H1 (cell line): ENCODE measurements at regions not wholly inside any gene's neighbourhood (a gene's known extent, or its start where the extent isn't known, plus 50 kb on each side); places are given as distances from the start of the nearest gene placed in this dataset.

Experiments
- CTCF ChIA-PET: fragments of 300-600 bp; sonication (Branson Sonifier 250); formaldehyde crosslinking; loops from one replicate; lab custom pipeline; 2021; ENCODE audit not compliant: partially characterized antibody; lab: Charles Lee
- POLR2A ChIA-PET: fragments of 300-600 bp; sonication (Branson Sonifier 250); formaldehyde crosslinking; loops from one replicate; lab custom pipeline; 2021; ENCODE audit warnings: inconsistent platforms; ENCODE audit not compliant: partially characterized antibody; lab: Charles Lee
- DNase-seq, 2 experiments: peaks; one replicate each; pipeline versions ENCODE4 v3.0.0 to v3.0.0-alpha.2; 2010 to 2022; ENCODE audit warnings: low spot score in 2 of 2, low read depth in 1 of 2, mixed read lengths in 1 of 2
- FAIRE-seq: peaks from 2 replicates; lab custom pipeline; 2011; peaks lifted over from hg19 to GRCh38; lab: Jason Lieb, UNC
- H2AFZ ChIP-seq: 2 replicates; pipeline ENCODE4 v1.8.1; 2012; ENCODE audit warnings: low read length, inconsistent platforms
- H2AK5ac ChIP-seq: 2 replicates; pipeline ENCODE4 v1.6.1; 2013; ENCODE audit warnings: low read depth, low read length
- H2BK120ac ChIP-seq: replicated peaks from 2 replicates; pipeline ENCODE3; 2013; ENCODE audit warnings: low read depth, low read length, inconsistent platforms
- H2BK12ac ChIP-seq: 2 replicates; pipeline ENCODE4 v1.6.1; 2013; ENCODE audit warnings: low read depth, low read length
- H2BK15ac ChIP-seq: 2 replicates; pipeline ENCODE4 v1.6.1; 2013; ENCODE audit warnings: low read length
- H2BK20ac ChIP-seq: 2 replicates; pipeline ENCODE4 v1.6.1; 2013; ENCODE audit warnings: low read length
- H2BK5ac ChIP-seq: 2 replicates; pipeline ENCODE4 v1.6.1; 2013; ENCODE audit warnings: low read depth, low read length
- H3K14ac ChIP-seq: 2 replicates; pipeline ENCODE4 v1.6.1; 2013; ENCODE audit warnings: inconsistent platforms; ENCODE audit not compliant: insufficient read length
- H3K18ac ChIP-seq: 2 replicates; pipeline ENCODE4 v1.6.1; 2013; ENCODE audit warnings: low read length; ENCODE audit errors: extremely low read depth
- H3K23ac ChIP-seq: 2 replicates; pipeline ENCODE4 v1.6.1; 2013; ENCODE audit warnings: inconsistent platforms; ENCODE audit not compliant: insufficient read length
- H3K23me2 ChIP-seq: 2 replicates; pipeline ENCODE4 v1.6.1; 2013; ENCODE audit warnings: low read depth, low read length
- H3K27ac ChIP-seq: 2 replicates; pipeline ENCODE4 v1.6.1; 2011; ENCODE audit warnings: low read depth, low read length, inconsistent platforms
- H3K27me3 ChIP-seq, 4 experiments: replicated peaks in 1 of 4; 1 replicate in 1 of 4; 2 replicates in 3 of 4; pipeline versions ENCODE4 v1.6.1 to v1.8.1; 2011 to 2013; ENCODE audit warnings: low read length in 3 of 4, mild to moderate bottlenecking in 3 of 4, inconsistent platforms in 2 of 4, mixed read lengths in 2 of 4, moderate library complexity in 1 of 4; ENCODE audit not compliant: control insufficient read depth in 3 of 4, insufficient read depth in 3 of 4; ENCODE audit errors: extremely low read depth in 1 of 4
- H3K36me3 ChIP-seq, 4 experiments: 2 replicates each; pipeline versions ENCODE4 v1.6.1 to v1.8.1; 2011 to 2013; ENCODE audit warnings: mild to moderate bottlenecking in 4 of 4, low read length in 3 of 4, moderate library complexity in 2 of 4, control low read depth in 1 of 4, inconsistent platforms in 1 of 4; ENCODE audit not compliant: insufficient read depth in 4 of 4, control insufficient read depth in 2 of 4
- H3K4ac ChIP-seq: replicated peaks from 2 replicates; pipeline ENCODE3; 2013; ENCODE audit warnings: low read length, low read depth, mixed read lengths, inconsistent platforms; ENCODE audit not compliant: insufficient read length
- H3K4me1 ChIP-seq, 4 experiments: replicated peaks in 1 of 4; 1 replicate in 1 of 4; 2 replicates in 3 of 4; pipeline versions ENCODE4 v1.6.1 to v1.8.1; 2011 to 2013; ENCODE audit warnings: low read length in 3 of 4, inconsistent platforms in 2 of 4, mixed read lengths in 1 of 4; ENCODE audit not compliant: insufficient read depth in 4 of 4, control insufficient read depth in 3 of 4
- H3K4me2 ChIP-seq, 2 experiments: 2 replicates each; pipeline versions ENCODE4 v1.6.1 to v1.8.1; 2011 to 2013; ENCODE audit warnings: low read depth in 2 of 2, low read length in 2 of 2, control low read depth in 1 of 2, inconsistent platforms in 1 of 2, mild to moderate bottlenecking in 1 of 2; ENCODE audit not compliant: insufficient read depth in 1 of 2
- H3K4me3 ChIP-seq, 4 experiments: fragments of 200-600, 300-600 bp in 1 of 4; sonication (generic), shearing (Covaris generic), sonication (Bioruptor Twin) in 1 of 4; 2 replicates each; pipeline versions ENCODE4 v1.5.1 to v1.8.1; 2011 to 2016; ENCODE audit warnings: low read length in 4 of 4, low read depth in 3 of 4, control low read depth in 2 of 4, inconsistent platforms in 2 of 4, mild to moderate bottlenecking in 2 of 4, mixed read lengths in 1 of 4, moderate library complexity in 1 of 4; ENCODE audit not compliant: insufficient read depth in 2 of 4; ENCODE audit errors: extremely low read depth in 1 of 4
- H3K56ac ChIP-seq: replicated peaks from 2 replicates; pipeline ENCODE3; 2013; ENCODE audit warnings: low read depth, mild to moderate bottlenecking, mixed read lengths, low read length, inconsistent platforms; ENCODE audit not compliant: insufficient read length
- H3K79me1 ChIP-seq: 2 replicates; pipeline ENCODE4 v1.6.1; 2013; ENCODE audit warnings: low read depth, low read length, control low read depth
- H3K79me2 ChIP-seq, 2 experiments: 2 replicates each; pipeline versions ENCODE4 v1.6.1 to v1.8.1; 2012 to 2013; ENCODE audit warnings: low read length in 2 of 2, mild to moderate bottlenecking in 2 of 2, inconsistent platforms in 1 of 2; ENCODE audit not compliant: insufficient read depth in 2 of 2, control insufficient read depth in 1 of 2
- H3K9ac ChIP-seq, 4 experiments: replicated peaks in 1 of 4; 1 replicate in 1 of 4; 2 replicates in 3 of 4; pipeline versions ENCODE4 v1.6.1 to v1.8.1; 2011 to 2013; ENCODE audit warnings: low read depth in 3 of 4, low read length in 3 of 4, control low read depth in 2 of 4, mild to moderate bottlenecking in 2 of 4, moderate library complexity in 2 of 4, inconsistent platforms in 1 of 4; ENCODE audit errors: extremely low read depth in 1 of 4
- H3K9me3 ChIP-seq, 2 experiments: 2 replicates each; pipeline versions ENCODE4 v1.6.1 to v1.8.1; 2012 to 2013; ENCODE audit warnings: mild to moderate bottlenecking in 2 of 2, moderate library complexity in 2 of 2, control low read depth in 1 of 2, inconsistent platforms in 1 of 2, low read depth in 1 of 2, low read length in 1 of 2, mixed read lengths in 1 of 2; ENCODE audit not compliant: insufficient read depth in 2 of 2
- H4K20me1 ChIP-seq, 2 experiments: replicated peaks in 1 of 2; 2 replicates each; pipeline versions ENCODE3 to v1.8.1; 2011 to 2013; ENCODE audit warnings: inconsistent platforms in 2 of 2, low read length in 2 of 2, mild to moderate bottlenecking in 1 of 2; ENCODE audit not compliant: insufficient read depth in 2 of 2, control insufficient read depth in 1 of 2
- H4K5ac ChIP-seq: 2 replicates; pipeline ENCODE4 v1.6.1; 2013; ENCODE audit warnings: low read length, low read depth, mixed read lengths, inconsistent platforms; ENCODE audit not compliant: insufficient read length
- H4K8ac ChIP-seq: 2 replicates; pipeline ENCODE4 v1.8.0; 2013; ENCODE audit warnings: mild to moderate bottlenecking, moderate library complexity, low read length, inconsistent platforms; ENCODE audit not compliant: insufficient read depth; ENCODE audit errors: extremely low read depth
- H4K91ac ChIP-seq: replicated peaks from 2 replicates; pipeline ENCODE3; 2013; ENCODE audit warnings: low read length, mixed read lengths, inconsistent platforms; ENCODE audit not compliant: insufficient read length
- BCL11A ChIP-seq, 2 experiments: IDR thresholded peaks; one replicate each; pipeline ENCODE4 v1.6.1; 2011; ENCODE audit warnings: low read depth in 2 of 2, low read length in 2 of 2, mild to moderate bottlenecking in 2 of 2
- CTBP2 ChIP-seq: IDR thresholded peaks from 2 replicates; pipeline ENCODE4 v1.7.0; 2011; ENCODE audit warnings: borderline replicate concordance, mild to moderate bottlenecking, moderate library complexity, mixed read lengths, low read length; ENCODE audit not compliant: insufficient read depth, insufficient read length
- EZH2 ChIP-seq: fragments of 200-600 bp; sonication (generic); IDR thresholded peaks from 2 replicates; pipeline ENCODE4 v1.7.1; 2012; ENCODE audit warnings: low read depth, mild to moderate bottlenecking, moderate library complexity, low read length, inconsistent platforms; ENCODE audit not compliant: severe bottlenecking
- JUND ChIP-seq: IDR thresholded peaks from 2 replicates; pipeline ENCODE4 v1.6.1; 2011; ENCODE audit warnings: mild to moderate bottlenecking, improper control_type of control experiment, low read length
- KDM1A ChIP-seq: fragments of 200-600, 300-600 bp; sonication (generic); IDR thresholded peaks from 2 replicates; pipeline ENCODE4 v1.7.1; 2016; ENCODE audit warnings: mild to moderate bottlenecking, low read length, borderline replicate concordance
- SAP30 ChIP-seq: fragments of 300-600 bp; sonication (generic); IDR thresholded peaks from 2 replicates; pipeline ENCODE4 v1.7.1; 2012; ENCODE audit warnings: low read length, moderate library complexity, mild to moderate bottlenecking, inconsistent platforms; ENCODE audit not compliant: insufficient read depth, insufficient replicate concordance
- SP1 ChIP-seq: IDR thresholded peaks from 2 replicates; pipeline ENCODE4 v1.6.1; 2011; ENCODE audit warnings: low read depth, low read length
- TAF1 ChIP-seq: IDR thresholded peaks from 2 replicates; pipeline ENCODE4 v1.6.1; 2011; ENCODE audit warnings: mild to moderate bottlenecking, low read depth, low read length
- TBP ChIP-seq: IDR thresholded peaks from 2 replicates; pipeline ENCODE4 v1.6.1; 2011; ENCODE audit warnings: low read depth, low read length, improper control_type of control experiment
- USF2 ChIP-seq: IDR thresholded peaks from 2 replicates; pipeline ENCODE4 v1.6.1; 2011; ENCODE audit warnings: low read length, improper control_type of control experiment
- WGBS, 2 experiments: shearing (Covaris generic) in 1 of 2; methylation state at CpG; one replicate each; pipeline versions ENCODE4 v1.1.6 to v1.1.7; 2013 to 2015; ENCODE audit warnings: low lambda C conversion rate in 2 of 2, mixed read lengths in 2 of 2, inconsistent platforms in 1 of 2, low coverage in 1 of 2, missing lambda C conversion rate in 1 of 2; ENCODE audit not compliant: insufficient replicate concordance in 2 of 2, insufficient coverage in 1 of 2, insufficient read length in 1 of 2; ENCODE audit errors: extremely low coverage in 1 of 2, missing lambda C conversion rate in 1 of 2; 5-methylcytosine and 5-hydroxymethylcytosine counted together

- H4K5ac ChIP-seq: no peak overlapping the region
- no peaks in the 10 kb centered on the region for H3K79me1 ChIP-seq
- H3K27me3 ChIP-seq: no peaks in the 10 kb centered on the region
- no peak overlapping the region for H2BK15ac ChIP-seq
- DNase-seq (no peak), FAIRE-seq (no peak)
- H3K4me1 ChIP-seq: no peaks in the 10 kb centered on the region
- H3K18ac ChIP-seq: no peak overlapping the region
- no peak overlapping the region for H2BK12ac ChIP-seq
- H3K4ac ChIP-seq: no peak overlapping the region
- no peaks in the 10 kb centered on the region for H3K23me2 ChIP-seq
- no peak overlapping the region for H3K14ac ChIP-seq
- no peak overlapping the region for H2AFZ ChIP-seq
- H3K9me3 ChIP-seq: no peaks in the 10 kb centered on the region
- no peak overlapping the region for H2AK5ac ChIP-seq
- ChIA-PET CTCF (no interaction called here), POLR2A (no interaction called here)
- no peak overlapping the region for H3K4me3 ChIP-seq
- H4K20me1 ChIP-seq: no peaks in the 10 kb centered on the region
- no peak overlapping the region for H3K4me2 ChIP-seq
- no peak for TF ChIP-seq TAF1
- no peak for TF ChIP-seq SP1
- TF ChIP-seq JUND: no peak
- TF ChIP-seq TBP: no peak
- no peak for TF ChIP-seq EZH2
- TF ChIP-seq CTBP2: no peak
- TF ChIP-seq SAP30: no peak
- TF ChIP-seq BCL11A (IDR thresholded peaks at IDR 0.05; ENCODE audit: low read depth in 2 of 2, low read length in 2 of 2): no peak
- no peak for TF ChIP-seq KDM1A
- no peak for TF ChIP-seq USF2
- H3K23ac ChIP-seq: no peak overlapping the region
- no peak overlapping the region for H2BK20ac ChIP-seq
- no peak overlapping the region for H2BK5ac ChIP-seq
- H4K91ac ChIP-seq: no peak overlapping the region
- H3K56ac ChIP-seq: no peak overlapping the region
- no peak overlapping the region for H3K9ac ChIP-seq
- H3K27ac ChIP-seq: no peak overlapping the region
- H2BK120ac ChIP-seq: no peak overlapping the region
- H4K8ac ChIP-seq: no peak overlapping the region
- H3K36me3 ChIP-seq: no peaks in the 10 kb centered on the region
- WGBS, 2 experiments: 92% methylated on average over 1 of the region's 2 CpGs; no CpG with 5 or more reads in 1 of the 2 experiments
- no peaks in the 10 kb centered on the region for H3K79me2 ChIP-seq
These were observed 355.8 kb downstream of the KLHL4 start for GRCh38 chrX:87873347-87873941.
